BJ (cell line): ENCODE measurements at regions not wholly inside any gene's neighbourhood (a gene's known extent, or its start where the extent isn't known, plus 50 kb on each side); places are given as distances from the start of the nearest gene placed in this dataset.

ENCODE experiments used
- CTCF ChIA-PET: fragments of 350-600 bp; formaldehyde crosslinking; extraction: SDS; loops from one replicate; lab custom pipeline; 2021; ENCODE audit warnings: antibody characterized with exemption, inconsistent platforms; lab: Yijun Ruan, JAX
- POLR2A ChIA-PET: fragments of 300-600 bp; sonication (Branson Sonifier 250); formaldehyde crosslinking; extraction: SDS; loops from one replicate; lab custom pipeline; 2021; ENCODE audit warnings: antibody characterized with exemption; lab: Charles Lee
- DNase-seq: peaks from one replicate; pipeline ENCODE4 v3.0.0-alpha.2; 2011; ENCODE audit warnings: low read depth
- H3K27me3 ChIP-seq: 2 replicates; pipeline ENCODE4 v1.6.0; 2011; ENCODE audit warnings: low read length; ENCODE audit not compliant: control insufficient read depth, insufficient read depth
- H3K36me3 ChIP-seq: 2 replicates; pipeline ENCODE4 v1.5.1; 2011; ENCODE audit warnings: low read length; ENCODE audit not compliant: control insufficient read depth, insufficient read depth
- H3K4me3 ChIP-seq: 2 replicates; pipeline ENCODE4 v1.5.1; 2011; ENCODE audit warnings: low read depth, mild to moderate bottlenecking, control low read depth, low read length
- CTCF ChIP-seq: IDR thresholded peaks from 2 replicates; pipeline ENCODE4 v1.5.1; 2011; ENCODE audit warnings: low read depth, mild to moderate bottlenecking, control low read depth, inconsistent platforms, low read length, moderate library complexity; ENCODE audit not compliant: insufficient read depth

GRCh38 chr3:110646055-110646454 is 425.6 kb upstream of the NECTIN3 start:
- no peak for TF ChIP-seq CTCF
- no peak for DNase-seq
- Histone ChIP-seq H3K4me3 (no peak overlapping the region), H3K27me3 (no peaks in the 10 kb centered on the region), H3K36me3 (no peaks in the 10 kb centered on the region)
- CTCF ChIA-PET = interaction anchor here (1.0 kb wide), 1 partner anchor 10 kb away, joined by 3 read pairs; no protein-coding TSS in a partner anchor
- POLR2A ChIA-PET = interaction anchor here (0.6 to 0.7 kb wide), 2 partner anchors 37 to 144 kb away, joined by 4 read pairs; no protein-coding TSS in a partner anchor

GRCh38 chr3:110646496-110646895 is 425.1 kb upstream of the NECTIN3 start:
- CTCF ChIA-PET = interaction anchor here (1.0 kb wide), 1 partner anchor 9 kb away, joined by 3 read pairs; no protein-coding TSS in a partner anchor

GRCh38 chr3:110647586-110647985 is 424.0 kb upstream of the NECTIN3 start:
- POLR2A ChIA-PET = no interaction called here
- CTCF ChIA-PET = interaction anchor here (0.6 kb wide), 1 partner anchor 13 kb away, joined by 3 read pairs; no protein-coding TSS in a partner anchor
- Histone ChIP-seq H3K4me3 (no peak overlapping the region), H3K36me3 (no peaks in the 10 kb centered on the region), H3K27me3 (no peaks in the 10 kb centered on the region)
- no peak for DNase-seq
- TF ChIP-seq CTCF = no peak

More at GRCh38 chr3:110646496-110646895, 425.1 kb upstream of the NECTIN3 start:
- Histone ChIP-seq H3K36me3 (no peaks in the 10 kb centered on the region), H3K27me3 (no peaks in the 10 kb centered on the region), H3K4me3 (no peak overlapping the region)
- TF ChIP-seq CTCF = no peak
- no peak for DNase-seq
- POLR2A ChIA-PET = interaction anchor here (0.7 kb wide), 1 partner anchor 143 kb away, joined by 4 read pairs; no protein-coding TSS in a partner anchor

GRCh38 chr3:110650741-110651140 is 420.9 kb upstream of the NECTIN3 start:
- Histone ChIP-seq H3K36me3 (no peaks in the 10 kb centered on the region), H3K27me3 (no peaks in the 10 kb centered on the region), H3K4me3 (no peak overlapping the region)
- CTCF ChIA-PET = no interaction called here
- POLR2A ChIA-PET = no interaction called here
- DNase-seq = no peak
- TF ChIP-seq CTCF = no peak

GRCh38 chr3:110654843-110655502 is 416.6 kb upstream of the NECTIN3 start:
- CTCF ChIA-PET = no interaction called here
- Histone ChIP-seq H3K4me3 (no peak overlapping the region), H3K27me3 (no peaks in the 10 kb centered on the region), H3K36me3 (no peaks in the 10 kb centered on the region)
- POLR2A ChIA-PET = no interaction called here
- no peak for DNase-seq
- no peak for TF ChIP-seq CTCF
